GM18870 (cell line): ENCODE measurements at regions not wholly inside any gene's neighbourhood (a gene's known extent, or its start where the extent isn't known, plus 50 kb on each side); places are given as distances from the start of the nearest gene placed in this dataset.

Experiments used
- ATAC-seq: cut with Tn5 transposase; IDR thresholded peaks from one replicate; pipeline ENCODE4 v1.9.1; 2021; ENCODE audit warnings: moderate library complexity; ENCODE audit not compliant: unreplicated experiment

- no peak for ATAC-seq
Measured at GRCh38 chr13:72127031-72127430, 260.0 kb upstream of the DACH1 start.

DNA sequence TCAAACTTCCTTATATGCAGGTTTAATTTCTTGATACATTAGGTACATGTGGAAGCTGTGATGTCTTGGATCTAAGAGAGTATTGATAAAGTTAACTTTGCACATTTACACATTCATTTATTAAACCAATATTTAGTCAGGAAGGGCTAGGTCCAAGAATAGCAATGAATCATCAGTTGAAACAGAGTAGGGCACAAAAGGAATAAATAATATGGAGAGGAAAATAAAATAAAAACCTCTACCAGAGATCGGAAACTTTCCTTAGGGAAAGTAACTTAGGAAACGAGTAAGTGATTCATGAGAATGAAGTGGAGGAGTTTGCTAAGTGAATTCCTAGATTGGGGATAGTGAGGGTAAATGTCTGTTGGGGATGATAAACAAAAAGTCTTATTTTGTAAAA, 259.4 kb upstream of the DACH1 start:
- no peak for ATAC-seq

GRCh38 chr13:72125561-72125960, 258.6 kb upstream of the DACH1 start:
- no peak for ATAC-seq

DNA sequence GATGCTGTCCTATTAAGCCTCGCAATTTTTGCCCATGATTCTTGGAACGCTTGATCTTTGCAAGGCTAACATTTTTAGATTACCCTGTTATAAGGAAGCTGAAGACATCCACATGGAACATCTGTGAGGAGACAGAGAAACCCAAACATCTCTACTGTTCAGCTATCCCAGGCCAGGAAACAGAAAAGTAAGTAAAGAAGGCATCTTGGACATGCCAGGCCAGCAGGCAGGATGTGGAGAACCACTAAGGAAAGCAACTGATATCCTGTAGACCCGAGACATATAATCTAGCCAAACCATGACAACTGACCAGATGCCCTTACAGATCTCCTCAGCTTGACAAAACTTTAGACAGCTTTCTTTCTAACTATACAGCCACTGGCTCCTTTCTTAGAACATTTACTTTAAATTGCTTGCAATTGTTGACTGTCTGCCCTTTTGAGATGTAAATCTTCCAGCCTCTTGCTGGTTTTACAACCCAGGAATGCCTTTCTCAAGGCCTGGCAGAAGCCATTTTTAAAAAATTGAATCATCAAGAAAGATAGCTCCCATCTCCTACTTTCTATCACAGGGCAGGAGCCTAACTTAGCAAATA, 255.8 kb upstream of the DACH1 start:
- no peak for ATAC-seq

DNA sequence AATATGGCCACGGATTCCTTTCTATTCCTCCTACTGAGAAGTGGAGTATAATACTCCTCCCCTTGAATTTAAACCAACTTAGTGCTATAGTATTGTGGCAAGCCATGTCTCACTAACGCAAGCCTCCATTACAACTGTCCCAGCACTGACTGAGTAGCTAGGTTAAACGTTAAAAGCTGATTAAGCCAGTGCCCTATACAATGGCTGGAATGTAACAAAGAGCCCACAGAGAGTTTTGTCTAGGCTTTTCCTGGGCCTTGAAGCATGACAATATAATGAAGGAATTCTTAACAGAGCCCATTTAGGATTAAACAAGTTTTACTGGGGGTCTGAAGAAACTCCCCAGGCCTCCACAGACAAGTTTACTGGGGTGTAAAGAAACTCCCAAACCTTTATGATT, 254.5 kb upstream of the DACH1 start:
- ATAC-seq: no peak

DNA sequence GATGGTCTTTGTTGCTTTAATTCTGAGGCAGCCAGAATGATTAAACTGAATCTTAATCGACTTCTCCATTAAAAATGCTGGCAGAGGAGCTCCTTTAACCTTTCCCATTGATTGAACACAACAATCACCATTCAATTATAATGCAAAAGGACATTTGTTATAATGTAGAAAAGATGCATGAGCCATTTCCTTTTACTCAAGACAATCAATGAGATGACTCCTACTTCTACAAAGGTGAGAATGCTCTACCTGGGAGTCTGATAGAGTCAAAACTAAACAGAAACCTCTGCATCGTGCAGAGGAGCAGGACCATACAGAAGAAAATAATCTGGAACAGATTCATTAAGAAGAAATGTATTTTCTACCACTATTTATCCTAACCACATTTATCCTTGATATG, 253.6 kb upstream of the DACH1 start:
- ATAC-seq: no peak

DNA sequence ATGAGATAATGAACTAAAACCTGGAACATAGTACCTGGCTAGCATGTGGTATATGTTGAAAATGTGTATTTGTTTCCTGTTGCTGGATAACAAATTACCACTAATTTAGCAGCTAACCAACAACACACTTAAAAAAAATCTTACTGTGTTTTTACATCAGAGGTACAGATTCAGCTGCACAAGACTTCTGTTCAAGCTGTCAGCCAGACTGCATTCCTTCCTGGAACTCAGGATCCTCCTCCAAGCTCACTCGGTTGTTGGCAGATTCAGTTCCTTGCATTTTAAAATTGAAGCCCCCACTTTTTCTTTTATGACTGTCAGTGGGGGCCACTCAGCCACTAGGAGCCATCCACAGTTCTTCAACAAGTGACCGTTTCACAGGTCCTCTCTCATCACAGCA, 246.9 kb upstream of the DACH1 start:
- no peak for ATAC-seq

DNA sequence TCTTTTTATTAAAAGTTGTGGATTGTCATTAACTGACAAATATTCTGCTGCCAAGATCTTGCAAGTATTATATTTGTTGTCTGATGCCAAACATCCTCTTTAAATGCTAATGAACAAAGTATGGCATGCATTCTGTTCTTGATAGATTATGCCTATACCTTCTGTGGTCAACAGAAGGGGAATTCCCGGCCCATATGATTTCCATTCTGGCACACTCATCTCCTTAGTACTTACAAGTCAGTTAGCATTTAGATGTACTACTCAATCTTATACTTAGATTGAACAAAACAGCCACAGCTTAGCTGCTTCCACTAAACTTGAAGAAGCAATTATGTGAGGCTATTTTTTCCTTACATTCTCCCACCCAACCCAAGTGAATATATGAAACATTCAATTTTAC, 246.1 kb upstream of the DACH1 start:
- no peak for ATAC-seq

- ATAC-seq: no peak
Measured at GRCh38 chr13:72112216-72112615, 245.2 kb upstream of the DACH1 start.

GRCh38 chr13:72109863-72110262, 242.9 kb upstream of the DACH1 start:
- no peak for ATAC-seq

GRCh38 chr13:72104656-72105180, 237.7 kb upstream of the DACH1 start:
- no peak for ATAC-seq

- no peak for ATAC-seq
Measured at GRCh38 chr13:72101768-72102400, 234.9 kb upstream of the DACH1 start.

DNA sequence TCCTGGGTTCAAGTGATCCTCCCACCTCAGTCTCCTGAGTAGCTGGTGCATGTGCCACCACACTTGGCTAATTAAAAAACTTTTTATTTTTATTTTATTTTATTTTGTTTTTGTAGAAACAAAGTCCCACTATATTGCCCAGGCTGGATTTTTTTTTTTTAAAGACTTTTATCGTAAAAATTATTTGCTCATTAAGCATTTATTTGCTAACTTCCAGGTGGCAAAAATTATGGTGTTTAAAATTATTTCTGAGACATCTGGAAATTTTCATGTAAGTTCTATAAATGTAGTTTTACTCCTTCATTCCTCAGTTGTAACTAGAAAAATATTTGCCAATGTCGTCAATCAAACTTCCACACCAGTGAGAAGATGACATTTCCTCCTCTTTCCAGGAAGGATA, 233.3 kb upstream of the DACH1 start:
- ATAC-seq: no peak

- no peak for ATAC-seq
Measured at GRCh38 chr13:72097568-72097967, 230.6 kb upstream of the DACH1 start.

DNA sequence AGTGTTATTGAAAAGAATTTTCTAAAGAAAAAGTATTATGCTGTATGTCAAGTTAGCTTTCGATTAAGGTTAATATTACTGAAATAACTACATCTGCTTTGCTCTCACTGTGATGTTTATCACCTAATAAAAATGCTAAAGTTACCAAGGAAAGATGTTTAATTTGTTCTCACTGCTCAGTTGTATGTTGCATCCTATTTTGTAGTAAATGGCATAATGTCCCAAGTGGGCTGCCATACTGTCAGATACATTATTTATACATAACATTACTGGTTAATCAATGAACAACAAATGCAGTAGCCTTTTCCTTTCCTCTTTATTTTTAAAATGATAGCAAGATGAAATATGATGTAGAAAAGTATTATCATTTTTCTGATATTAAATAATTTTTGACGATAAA, 226.3 kb upstream of the DACH1 start:
- no peak for ATAC-seq

- no peak for ATAC-seq
Measured at GRCh38 chr13:72074663-72075062, 207.7 kb upstream of the DACH1 start.

DNA sequence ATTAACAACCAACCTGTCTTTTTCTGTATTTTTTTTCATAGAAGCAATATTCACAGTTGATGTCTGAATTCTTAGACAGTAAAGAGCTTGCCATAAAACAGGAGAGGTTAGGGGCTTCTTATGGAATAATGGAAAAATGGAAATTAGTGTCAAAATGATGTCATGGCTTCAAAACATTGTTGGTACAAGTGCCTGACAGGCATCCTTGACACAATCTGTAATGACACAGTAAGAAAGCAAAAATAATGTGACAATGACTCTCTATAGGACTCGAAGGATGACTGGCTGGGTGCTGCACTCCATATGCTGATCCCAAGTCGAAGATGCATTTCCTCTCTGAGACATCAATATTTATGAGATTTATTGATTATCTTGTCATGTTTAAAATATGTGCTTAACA, 205.3 kb upstream of the DACH1 start:
- ATAC-seq: no peak

- ATAC-seq: no peak
Measured at GRCh38 chr13:72071713-72072112, 204.7 kb upstream of the DACH1 start.

DNA sequence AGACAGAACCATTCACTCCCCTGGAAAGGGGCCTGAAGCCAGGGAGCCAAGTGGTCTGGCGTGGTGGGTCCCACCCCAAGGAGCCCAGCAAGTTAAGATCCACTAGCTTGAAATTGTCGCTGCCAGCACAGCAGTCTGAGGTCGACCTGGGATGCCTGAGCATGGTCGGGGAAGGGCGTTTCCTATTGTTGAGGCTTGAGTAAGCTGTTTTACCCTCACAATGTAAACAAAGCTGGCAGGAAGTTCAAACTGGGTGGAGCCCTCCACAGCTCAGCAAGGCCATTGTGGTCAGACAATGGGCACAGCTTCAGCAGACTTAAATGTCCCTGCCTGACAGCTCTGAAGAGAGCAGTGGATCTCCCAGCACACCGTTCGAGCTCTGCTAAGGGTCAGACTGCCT, 195.6 kb upstream of the DACH1 start:
- no peak for ATAC-seq

GRCh38 chr13:72061613-72062012, 194.6 kb upstream of the DACH1 start:
- ATAC-seq: no peak

DNA sequence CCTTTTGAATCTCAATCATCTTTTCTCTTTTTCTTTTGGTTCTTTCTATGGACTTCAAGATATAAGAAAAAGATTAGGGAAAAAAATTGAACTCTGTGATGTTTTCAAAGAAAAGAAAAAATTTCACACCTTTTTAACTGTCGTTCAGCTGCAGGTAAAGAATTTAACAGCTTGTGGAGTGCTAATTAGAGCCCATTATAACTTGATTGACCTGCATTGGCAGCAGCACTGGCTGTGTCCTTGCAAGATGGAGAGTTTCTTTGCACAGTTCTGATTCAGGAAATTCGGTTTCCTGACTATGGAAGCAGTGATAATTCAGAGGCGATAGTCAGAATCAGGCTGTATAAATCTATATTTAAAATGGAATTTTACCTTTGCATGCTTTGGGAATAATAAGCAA, 183.2 kb upstream of the DACH1 start:
- ATAC-seq: no peak

- ATAC-seq: no peak
Measured at GRCh38 chr13:72043366-72043765, 176.4 kb upstream of the DACH1 start.

DNA sequence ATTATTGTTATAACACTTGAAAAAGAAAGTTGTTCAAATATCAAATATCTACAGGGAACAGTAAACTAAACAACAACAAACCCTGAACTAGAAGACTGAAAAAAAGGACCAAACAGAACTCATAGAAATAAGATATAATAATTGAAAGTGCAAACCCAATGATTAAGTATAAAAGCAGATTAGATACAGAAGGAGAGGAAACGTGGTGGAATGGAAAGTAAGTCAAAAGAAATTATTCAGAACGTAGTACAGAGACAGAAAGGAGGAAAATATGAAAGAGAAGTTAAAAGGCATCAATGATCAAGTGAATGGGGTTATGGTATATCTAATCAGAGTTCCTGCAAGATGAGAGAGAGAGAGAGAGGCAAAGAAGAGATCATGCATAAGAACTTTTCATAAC, 174.2 kb upstream of the DACH1 start:
- ATAC-seq: no peak
